Stimulated activated naive CD8-positive, alpha-beta T cell treated with anti-CD3 and anti-CD28 coated beads, Interleukin-15, Interleukin-2, amounts not matched to agents 100 ng/mL and 50 ng/mL, for 24 hours (primary cell): ENCODE measurements at regions not wholly inside any gene's neighbourhood (a gene's known extent, or its start where the extent isn't known, plus 50 kb on each side); places are given as distances from the start of the nearest gene placed in this dataset.
"Not testable (repeated sequence)": the region's sequence is repeated elsewhere in the genome, so short reads cannot be mapped to it uniquely, and the experiment has no call there.

Source experiments
- H3K27ac Mint-ChIP-seq: one replicate; pipeline ENCODE4 v1.8.0; 2021; ENCODE audit warnings: mild to moderate bottlenecking, mixed read lengths
- H3K27me3 Mint-ChIP-seq: one replicate; pipeline ENCODE4 v1.8.0; 2021; ENCODE audit warnings: mixed read lengths
- H3K36me3 Mint-ChIP-seq: one replicate; pipeline ENCODE4 v1.8.0; 2021; ENCODE audit warnings: low read depth, mixed read lengths
- H3K4me1 Mint-ChIP-seq: one replicate; pipeline ENCODE4 v1.8.0; 2021; ENCODE audit warnings: low read depth, mixed read lengths
- H3K4me3 Mint-ChIP-seq: one replicate; pipeline ENCODE4 v1.8.0; 2021; ENCODE audit warnings: mild to moderate bottlenecking, mixed read lengths
- H3K9me3 Mint-ChIP-seq: one replicate; pipeline ENCODE4 v1.8.0; 2021; ENCODE audit warnings: mixed read lengths

- Mint-ChIP-seq H3K27me3 (no peaks in the 10 kb centered on the region), H3K36me3 (no peaks in the 10 kb centered on the region), H3K4me3 (no peak overlapping the region), H3K4me1 (no peaks in the 10 kb centered on the region), H3K27ac (no peak overlapping the region), H3K9me3 (peaks cover 42% of the 10 kb centered on the region)
Measured at GRCh38 chr19:29154163-29154562, 58.8 kb downstream of the UQCRFS1 start.

GRCh38 chr19:29145756-29146155, 67.2 kb downstream of the UQCRFS1 start:
- Mint-ChIP-seq H3K9me3 (peaks cover 5% of the 10 kb centered on the region), H3K4me1 (no peaks in the 10 kb centered on the region), H3K4me3 (no peak overlapping the region)

GRCh38 chr19:29143183-29143582, 69.8 kb downstream of the UQCRFS1 start:
- Mint-ChIP-seq H3K4me1 (no peaks in the 10 kb centered on the region), H3K36me3 (no peaks in the 10 kb centered on the region), H3K27me3 (no peaks in the 10 kb centered on the region), H3K4me3 (no peak overlapping the region), H3K27ac (no peak overlapping the region), H3K9me3 (peaks cover 11% of the 10 kb centered on the region)

More at GRCh38 chr19:29145756-29146155, 67.2 kb downstream of the UQCRFS1 start:
- H3K36me3 Mint-ChIP-seq: no peaks in the 10 kb centered on the region
- H3K27ac Mint-ChIP-seq: no peak overlapping the region
- H3K27me3 Mint-ChIP-seq: no peaks in the 10 kb centered on the region

- Mint-ChIP-seq H3K36me3 (no peaks in the 10 kb centered on the region), H3K9me3 (peaks cover 16% of the 10 kb centered on the region), H3K4me1 (no peaks in the 10 kb centered on the region), H3K27me3 (no peaks in the 10 kb centered on the region), H3K4me3 (no peak overlapping the region), H3K27ac (no peak overlapping the region)
Measured at GRCh38 chr19:29139227-29139626, 73.7 kb downstream of the UQCRFS1 start.

GRCh38 chr19:29138206-29138605, 74.7 kb downstream of the UQCRFS1 start:
- H3K9me3 Mint-ChIP-seq: peaks cover 21% of the 10 kb centered on the region
- H3K4me1 Mint-ChIP-seq, H3K27me3 Mint-ChIP-seq, H3K36me3 Mint-ChIP-seq, H3K4me3 Mint-ChIP-seq, H3K27ac Mint-ChIP-seq: not testable (repeated sequence)

- H3K36me3 Mint-ChIP-seq: no peaks in the 10 kb centered on the region
- H3K9me3 Mint-ChIP-seq: peaks cover 10% of the 10 kb centered on the region
- no peak overlapping the region for H3K27ac Mint-ChIP-seq
- no peaks in the 10 kb centered on the region for H3K4me1 Mint-ChIP-seq
- no peaks in the 10 kb centered on the region for H3K27me3 Mint-ChIP-seq
- no peak overlapping the region for H3K4me3 Mint-ChIP-seq
Measured at GRCh38 chr19:29131456-29131855, 81.5 kb downstream of the UQCRFS1 start.

- Mint-ChIP-seq H3K27ac (no peak overlapping the region), H3K27me3 (no peaks in the 10 kb centered on the region), H3K4me3 (no peak overlapping the region), H3K4me1 (no peaks in the 10 kb centered on the region), H3K36me3 (no peaks in the 10 kb centered on the region), H3K9me3 (peaks cover 11% of the 10 kb centered on the region)
Measured at GRCh38 chr19:29129148-29129547, 83.8 kb downstream of the UQCRFS1 start.

- H3K9me3 Mint-ChIP-seq: peaks cover 10% of the 10 kb centered on the region
- H3K27me3 Mint-ChIP-seq: no peaks in the 10 kb centered on the region
- no peaks in the 10 kb centered on the region for H3K4me1 Mint-ChIP-seq
- no peak overlapping the region for H3K27ac Mint-ChIP-seq
- no peaks in the 10 kb centered on the region for H3K36me3 Mint-ChIP-seq
- H3K4me3 Mint-ChIP-seq: no peak overlapping the region
Measured at GRCh38 chr19:29128203-29128602, 84.7 kb downstream of the UQCRFS1 start.

- no peaks in the 10 kb centered on the region for H3K36me3 Mint-ChIP-seq
- no peaks in the 10 kb centered on the region for H3K4me1 Mint-ChIP-seq
- H3K4me3 Mint-ChIP-seq: no peak overlapping the region
- no peaks in the 10 kb centered on the region for H3K27me3 Mint-ChIP-seq
- H3K27ac Mint-ChIP-seq: no peak overlapping the region
- peaks cover 18% of the 10 kb centered on the region for H3K9me3 Mint-ChIP-seq
Measured at GRCh38 chr19:29122185-29122584, 90.8 kb downstream of the UQCRFS1 start.

- no peaks in the 10 kb centered on the region for H3K27me3 Mint-ChIP-seq
- H3K36me3 Mint-ChIP-seq: no peaks in the 10 kb centered on the region
- no peak overlapping the region for H3K27ac Mint-ChIP-seq
- peaks cover 18% of the 10 kb centered on the region for H3K9me3 Mint-ChIP-seq
- no peak overlapping the region for H3K4me3 Mint-ChIP-seq
- no peaks in the 10 kb centered on the region for H3K4me1 Mint-ChIP-seq
Measured at GRCh38 chr19:29121684-29122083, 91.3 kb downstream of the UQCRFS1 start.

- H3K27ac Mint-ChIP-seq: no peak overlapping the region
- H3K4me1 Mint-ChIP-seq: no peaks in the 10 kb centered on the region
- H3K27me3 Mint-ChIP-seq: no peaks in the 10 kb centered on the region
- H3K9me3 Mint-ChIP-seq: peaks cover 18% of the 10 kb centered on the region
- no peak overlapping the region for H3K4me3 Mint-ChIP-seq
- no peaks in the 10 kb centered on the region for H3K36me3 Mint-ChIP-seq
Measured at GRCh38 chr19:29120466-29120865, 92.5 kb downstream of the UQCRFS1 start.

GRCh38 chr19:29119590-29119989, 93.4 kb downstream of the UQCRFS1 start:
- no peaks in the 10 kb centered on the region for H3K36me3 Mint-ChIP-seq
- no peaks in the 10 kb centered on the region for H3K4me1 Mint-ChIP-seq
- H3K4me3 Mint-ChIP-seq: no peak overlapping the region
- H3K9me3 Mint-ChIP-seq: peaks cover 11% of the 10 kb centered on the region
- no peak overlapping the region for H3K27ac Mint-ChIP-seq
- H3K27me3 Mint-ChIP-seq: no peaks in the 10 kb centered on the region

- Mint-ChIP-seq H3K4me3 (no peak overlapping the region), H3K27me3 (no peaks in the 10 kb centered on the region), H3K36me3 (no peaks in the 10 kb centered on the region), H3K27ac (no peak overlapping the region), H3K4me1 (no peaks in the 10 kb centered on the region), H3K9me3 (peaks cover 8% of the 10 kb centered on the region)
Measured at GRCh38 chr19:29118389-29118788, 94.6 kb downstream of the UQCRFS1 start.

- H3K9me3 Mint-ChIP-seq: peaks cover 6% of the 10 kb centered on the region
- no peak overlapping the region for H3K4me3 Mint-ChIP-seq
- H3K36me3 Mint-ChIP-seq: no peaks in the 10 kb centered on the region
- H3K27me3 Mint-ChIP-seq: no peaks in the 10 kb centered on the region
- no peaks in the 10 kb centered on the region for H3K4me1 Mint-ChIP-seq
- no peak overlapping the region for H3K27ac Mint-ChIP-seq
Measured at GRCh38 chr19:29117926-29118325, 95.0 kb downstream of the UQCRFS1 start.

GRCh38 chr19:29115181-29115580, 97.8 kb downstream of the UQCRFS1 start:
- H3K4me1 Mint-ChIP-seq: no peaks in the 10 kb centered on the region

GRCh38 chr19:29113838-29114237, 99.1 kb downstream of the UQCRFS1 start:
- Mint-ChIP-seq H3K4me3 (no peak overlapping the region), H3K4me1 (no peaks in the 10 kb centered on the region), H3K9me3 (no peaks in the 10 kb centered on the region), H3K36me3 (no peaks in the 10 kb centered on the region), H3K27me3 (no peaks in the 10 kb centered on the region), H3K27ac (no peak overlapping the region)

More at GRCh38 chr19:29115181-29115580, 97.8 kb downstream of the UQCRFS1 start:
- Mint-ChIP-seq H3K36me3 (no peaks in the 10 kb centered on the region), H3K4me3 (no peak overlapping the region), H3K27me3 (no peaks in the 10 kb centered on the region), H3K9me3 (no peaks in the 10 kb centered on the region), H3K27ac (no peak overlapping the region)
